ENCODE measurements at regions not wholly inside any gene's neighbourhood (a gene's known extent, or its start where the extent isn't known, plus 50 kb on each side); places are given as distances from the start of the nearest gene placed in this dataset.

GRCh38 chr1:199010492-199010891 lies 371.7 kb downstream of the PTPRC start:
- no peak for TF ChIP-seq POLR2A (IDR thresholded peaks at IDR 0.05)
- TF ChIP-seq CTCF (IDR thresholded peaks at IDR 0.05), result no peak
- no peak for TF ChIP-seq POLR2AphosphoS5 (IDR thresholded peaks at IDR 0.05)
- TF ChIP-seq EP300 (IDR thresholded peaks at IDR 0.05), result no peak

Data from upper lobe of left lung (tissue), 4 donors.